ENCODE measurements at regions not wholly inside any gene's neighbourhood (a gene's known extent, or its start where the extent isn't known, plus 50 kb on each side); places are given as distances from the start of the nearest gene placed in this dataset.
A peak's percentile ranks its signal among the peaks of the same experiment; 100 is the strongest.

GRCh38 chr17:68780596-68780995 lies 174.6 kb downstream of the ABCA8 start:
- H3K4me3 ChIP-seq (ENCODE audit: low read depth, low read length): no peak overlapping the region
- no peak for TF ChIP-seq CTCF (IDR thresholded peaks at IDR 0.05; ENCODE audit: insufficient read depth, low read depth, low read length, missing control alignments)
- DNase-seq (ENCODE audit: low read depth): no peak

GRCh38 chr17:68778726-68779125 lies 176.5 kb downstream of the ABCA8 start:
- no peak overlapping the region for H3K4me3 ChIP-seq (ENCODE audit: low read depth, low read length)
- no peak for TF ChIP-seq CTCF (IDR thresholded peaks at IDR 0.05; ENCODE audit: insufficient read depth, low read depth, low read length, missing control alignments)
- no peak for DNase-seq (ENCODE audit: low read depth)

GRCh38 chr17:68777856-68778694 lies 176.9 kb upstream of the FAM20A start:
- H3K4me3 ChIP-seq (ENCODE audit: low read depth, low read length): no peak overlapping the region
- no peak for TF ChIP-seq CTCF (IDR thresholded peaks at IDR 0.05; ENCODE audit: insufficient read depth, low read depth, low read length, missing control alignments)
- no peak for DNase-seq (ENCODE audit: low read depth)

GRCh38 chr17:68777243-68777855 lies 176.2 kb upstream of the FAM20A start:
- peak; percentile 50 for DNase-seq (ENCODE audit: low read depth)
- TF ChIP-seq CTCF (IDR thresholded peaks at IDR 0.05; ENCODE audit: insufficient read depth, low read depth, low read length, missing control alignments): peak; percentile 55

GRCh38 chr17:68776451-68776850 lies 175.3 kb upstream of the FAM20A start:
- no peak overlapping the region for H3K4me3 ChIP-seq (ENCODE audit: low read depth, low read length)
- TF ChIP-seq CTCF (IDR thresholded peaks at IDR 0.05; ENCODE audit: insufficient read depth, low read depth, low read length, missing control alignments): no peak
- no peak for DNase-seq (ENCODE audit: low read depth)

More at GRCh38 chr17:68777243-68777855, 176.2 kb upstream of the FAM20A start:
- no peak overlapping the region for H3K4me3 ChIP-seq (ENCODE audit: low read depth, low read length)

GRCh38 chr17:68775969-68776368 lies 174.8 kb upstream of the FAM20A start:
- TF ChIP-seq CTCF (IDR thresholded peaks at IDR 0.05; ENCODE audit: insufficient read depth, low read depth, low read length, missing control alignments): no peak
- no peak for DNase-seq (ENCODE audit: low read depth)
- H3K4me3 ChIP-seq (ENCODE audit: low read depth, low read length): no peak overlapping the region
